ENCODE measurements at regions not wholly inside any gene's neighbourhood (a gene's known extent, or its start where the extent isn't known, plus 50 kb on each side); places are given as distances from the start of the nearest gene placed in this dataset.

DNA sequence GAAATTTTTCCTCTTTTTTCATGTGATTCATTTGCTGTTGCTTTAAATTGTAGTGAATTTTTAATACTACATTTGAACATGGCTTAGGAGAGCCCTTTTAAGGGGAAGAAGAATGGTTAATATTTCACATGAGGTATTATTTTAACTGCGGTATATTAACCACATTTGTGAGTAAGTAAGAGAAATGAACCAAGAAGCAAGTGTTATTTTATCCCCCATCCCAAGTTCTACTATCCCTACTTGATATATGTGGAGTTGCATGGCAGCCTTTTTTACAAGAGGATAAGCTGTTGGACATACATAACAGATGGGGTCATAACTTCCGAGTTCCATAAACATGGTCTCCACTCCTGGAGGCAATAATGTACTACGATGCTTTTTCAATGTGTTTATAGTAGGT is 623.3 kb downstream of the LRFN5 start:
- no peak for DNase-seq

DNA sequence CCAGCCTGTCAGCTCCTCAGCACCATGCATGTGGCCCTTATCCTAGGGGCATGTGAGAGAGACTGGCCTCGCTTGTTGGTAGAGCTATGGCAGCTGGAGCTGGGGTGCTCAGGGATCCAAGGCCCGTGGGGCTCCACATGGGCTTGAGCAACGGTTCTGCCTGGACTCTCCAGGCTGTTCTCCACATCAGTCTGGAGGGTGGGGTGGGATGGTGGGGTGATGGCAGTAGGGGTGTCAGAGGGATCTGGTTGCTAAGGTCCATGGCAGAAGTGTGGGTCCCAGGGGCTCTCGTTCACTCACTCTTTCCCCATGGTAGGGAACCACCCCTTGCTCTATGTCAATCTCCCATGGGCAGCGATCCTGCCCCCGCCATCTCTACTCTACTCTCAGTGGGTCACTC is 622.6 kb downstream of the LRFN5 start:
- DNase-seq = no peak

DNA sequence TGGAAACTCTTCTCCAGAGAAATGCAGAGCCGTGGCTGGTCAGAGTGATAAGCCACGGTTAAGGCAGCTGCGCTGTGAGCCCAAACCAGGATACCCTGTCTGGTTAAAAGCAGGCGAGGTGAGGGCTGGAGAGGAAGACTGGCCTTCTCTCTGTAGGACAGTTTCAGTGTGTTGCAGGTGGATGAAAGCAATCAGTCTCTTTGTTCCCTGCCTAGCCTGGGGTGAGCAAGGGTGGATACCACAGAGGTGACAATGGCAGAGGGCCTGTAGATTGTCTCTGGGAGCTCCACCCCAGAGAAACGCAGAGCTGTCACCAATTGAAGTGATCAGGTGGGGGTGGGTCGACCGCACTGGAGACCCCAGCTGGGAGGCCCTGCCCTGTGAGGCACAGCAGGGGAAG is 621.9 kb downstream of the LRFN5 start:
- DNase-seq = no peak

DNA sequence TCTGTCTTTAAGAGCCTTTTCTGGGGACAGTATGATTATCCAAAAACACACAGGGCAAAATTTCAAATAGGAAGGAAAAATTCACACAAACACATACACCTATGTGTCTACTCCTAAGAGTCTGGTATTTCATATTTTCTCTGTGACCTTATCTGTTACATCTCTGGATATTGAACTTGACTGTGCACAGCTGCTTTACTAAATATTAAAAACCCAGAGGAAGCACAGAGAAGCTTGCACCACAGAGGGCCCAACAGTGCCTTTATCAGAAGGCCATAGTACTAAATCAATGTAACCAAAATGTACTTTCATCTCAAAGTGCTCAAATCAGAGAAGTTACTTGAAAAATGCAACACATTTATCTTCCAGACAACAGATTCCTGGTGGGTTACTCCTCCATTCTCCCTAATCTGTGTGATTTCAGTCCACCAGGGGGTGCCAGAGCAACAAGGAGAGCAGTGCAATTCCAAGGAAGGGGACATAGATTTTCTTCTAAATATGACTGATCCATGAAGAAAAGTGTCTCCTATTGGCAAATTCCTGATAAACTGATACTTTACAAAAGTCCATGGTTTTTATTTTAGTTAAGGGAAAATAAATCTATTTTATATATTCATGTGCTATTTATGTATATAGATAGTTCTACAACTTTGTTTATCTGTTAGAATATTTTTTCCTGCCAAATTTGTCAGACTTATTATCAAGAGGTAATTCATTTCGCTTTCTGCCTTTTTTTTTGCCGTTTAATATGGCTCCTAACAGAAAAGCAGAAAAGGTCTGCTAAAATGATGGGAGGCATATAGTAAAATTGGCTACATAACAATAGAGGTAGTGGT is 617.6 kb downstream of the LRFN5 start:
- no peak for DNase-seq

DNA sequence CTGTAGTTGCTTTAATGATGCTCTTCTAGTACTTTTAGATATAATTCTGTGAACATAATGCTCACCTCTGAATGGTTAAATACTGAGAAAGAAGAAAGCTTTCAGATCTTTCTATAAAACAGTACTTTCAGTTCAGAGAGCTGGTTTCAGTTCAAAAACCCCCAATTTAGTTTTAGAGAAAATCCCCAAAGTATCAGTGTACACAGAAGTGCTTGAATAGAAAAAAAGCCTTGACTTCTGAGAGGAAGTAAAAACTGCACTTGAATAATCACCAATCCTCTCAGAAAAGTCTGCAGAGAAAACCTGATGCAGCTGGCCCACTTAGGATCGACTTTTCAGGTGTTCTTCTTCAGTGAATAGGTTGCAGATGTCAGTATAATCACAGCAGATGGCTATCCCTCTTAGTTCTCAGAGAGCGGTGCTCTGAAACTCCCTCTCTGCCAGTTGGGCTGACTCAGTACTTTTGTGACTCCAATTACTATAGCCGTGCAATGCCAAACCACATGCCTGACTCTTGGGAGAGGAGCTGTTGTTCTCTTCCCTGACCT is 616.3 kb downstream of the LRFN5 start:
- no peak for DNase-seq

DNA sequence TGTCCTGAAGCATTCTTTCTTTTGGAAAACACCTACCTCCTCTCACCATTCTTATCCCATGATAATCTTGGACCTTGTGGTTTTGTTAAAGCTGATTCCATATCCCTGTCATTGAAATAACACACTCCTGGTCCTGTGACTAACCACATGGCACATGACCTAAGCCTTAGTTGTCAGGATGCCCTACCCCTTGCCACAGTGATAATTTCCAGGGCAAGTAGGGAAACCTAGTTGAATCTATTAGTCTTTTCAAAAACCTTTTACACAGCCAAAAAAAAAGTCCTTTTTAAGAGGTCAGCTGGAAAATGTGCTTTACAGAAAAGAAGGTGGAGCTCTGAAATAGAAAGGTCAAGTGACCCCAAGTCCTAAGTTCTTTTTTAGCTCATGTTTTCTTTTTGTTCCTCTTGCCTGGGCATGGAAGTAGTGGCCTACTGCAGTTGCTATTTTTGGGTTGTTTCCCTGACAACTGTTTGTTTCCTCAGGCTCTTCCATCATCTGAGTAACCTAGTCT is 608.4 kb downstream of the LRFN5 start:
- no peak for DNase-seq

DNA sequence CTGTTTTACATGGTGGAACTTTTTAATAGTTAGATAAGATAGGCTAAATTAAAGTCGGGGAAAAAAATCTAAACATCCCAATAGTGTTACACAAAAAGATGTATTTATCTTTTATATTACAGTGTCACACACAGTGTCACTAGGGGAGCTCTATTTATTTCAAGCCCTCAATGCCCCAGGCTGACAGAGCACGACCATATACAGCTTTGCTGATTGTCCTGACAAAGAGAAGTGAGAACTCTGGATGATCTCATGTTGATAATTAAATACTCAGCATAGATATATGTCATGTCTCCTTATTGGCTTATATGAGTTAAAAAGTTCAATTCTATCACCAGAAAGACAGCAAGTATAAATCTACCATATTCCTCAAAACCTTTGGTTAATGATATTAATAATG is 594.3 kb downstream of the LRFN5 start:
- DNase-seq = no peak

DNA sequence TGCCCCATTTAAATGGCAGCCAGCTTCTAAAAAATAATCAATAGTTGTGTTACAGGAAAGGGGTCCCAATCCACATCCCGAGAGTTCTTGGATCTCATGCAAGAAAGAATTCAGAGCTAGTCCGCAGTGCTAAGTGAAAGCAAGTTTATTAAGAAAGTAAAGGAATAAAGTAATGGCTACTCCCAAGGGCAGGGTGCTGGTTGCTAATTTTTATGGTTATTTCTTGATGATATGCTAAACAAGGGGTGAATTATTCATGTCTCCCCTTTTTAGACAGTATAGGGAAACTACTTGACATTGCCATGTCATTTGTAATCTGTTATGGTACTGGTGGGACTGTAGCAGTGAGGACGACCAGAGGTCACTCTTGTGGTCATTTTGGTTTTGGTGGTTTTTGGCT is 591.3 kb downstream of the LRFN5 start:
- DNase-seq = no peak

DNA sequence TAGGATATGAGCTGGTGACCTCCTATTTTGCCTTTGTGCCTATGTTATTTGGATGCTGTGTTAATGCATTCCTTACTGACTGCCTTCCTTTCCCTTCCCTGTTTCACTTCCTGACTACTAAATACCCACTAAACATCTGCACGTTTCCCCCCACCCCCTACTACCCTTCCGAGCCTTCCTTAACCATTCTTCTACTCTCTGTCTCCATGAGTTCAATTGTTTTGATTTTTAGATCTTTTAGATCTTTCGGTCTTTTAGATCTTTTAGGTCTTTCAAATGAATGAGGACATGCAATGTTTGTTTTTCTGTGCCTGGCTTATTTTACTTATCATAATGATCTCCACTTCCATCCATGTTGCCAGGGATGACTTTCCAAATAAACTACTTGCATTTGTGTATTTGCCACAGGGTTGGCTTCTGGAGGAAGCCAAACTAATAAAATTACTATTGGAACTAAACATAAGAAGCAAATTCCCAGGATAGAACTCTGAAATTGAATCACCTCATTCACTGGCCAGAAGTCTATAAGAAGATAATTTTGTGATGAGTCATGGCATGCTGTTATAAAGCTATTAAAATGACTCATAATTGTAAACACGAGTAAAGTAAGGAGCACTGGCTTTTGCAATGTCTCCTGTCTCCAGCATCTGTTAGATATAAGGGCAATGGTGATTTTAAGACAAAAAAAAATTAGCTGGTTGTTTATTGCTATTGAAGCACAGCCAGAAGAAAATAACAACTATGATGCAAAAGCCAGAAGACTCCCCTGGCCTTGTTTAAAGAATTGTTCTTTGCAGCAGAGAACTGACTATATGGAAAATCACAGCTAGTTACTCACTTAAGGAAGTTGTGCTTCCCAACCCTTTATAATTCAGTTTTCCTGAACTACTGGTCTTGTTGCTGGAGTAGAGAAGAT is 586.3 kb downstream of the LRFN5 start:
- no peak for DNase-seq

DNA sequence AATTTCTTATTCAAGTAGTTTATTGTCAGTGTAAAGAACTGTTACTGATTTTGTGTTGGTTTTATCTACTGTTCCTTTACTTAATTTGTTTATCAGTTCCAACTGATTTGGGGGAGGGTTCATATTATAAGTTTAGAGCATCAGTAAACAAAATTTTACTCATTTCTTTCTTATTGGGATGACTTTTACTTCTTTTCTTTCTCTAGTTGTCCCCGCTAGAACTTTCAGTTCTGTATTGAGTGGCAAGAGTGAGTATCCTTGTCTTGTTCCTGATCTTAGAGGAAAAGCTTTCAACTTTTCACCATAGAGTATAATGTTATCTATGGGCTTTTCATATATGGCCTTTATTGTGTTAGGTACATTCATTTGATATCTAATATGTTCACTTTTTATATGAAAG is 584.1 kb downstream of the LRFN5 start:
- no peak for DNase-seq

DNA sequence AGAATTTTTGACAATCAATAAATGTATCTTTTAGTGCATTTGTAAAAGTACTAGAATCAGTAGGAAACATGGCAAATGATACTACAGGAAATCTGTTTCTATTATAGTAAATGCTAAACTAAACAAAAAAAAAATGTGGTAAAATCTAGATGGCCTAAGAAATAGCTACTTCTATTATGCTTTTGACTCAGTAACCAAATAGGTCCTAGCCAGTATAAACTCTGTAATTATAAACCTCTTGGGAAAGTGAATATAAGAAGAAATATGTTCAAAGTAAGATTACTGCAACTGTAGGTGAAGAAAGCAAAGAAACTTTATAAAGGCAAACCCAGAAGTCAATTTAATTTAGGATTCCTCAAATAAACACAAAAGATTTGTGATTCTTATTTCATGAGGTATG is 581.2 kb downstream of the LRFN5 start:
- no peak for DNase-seq

DNA sequence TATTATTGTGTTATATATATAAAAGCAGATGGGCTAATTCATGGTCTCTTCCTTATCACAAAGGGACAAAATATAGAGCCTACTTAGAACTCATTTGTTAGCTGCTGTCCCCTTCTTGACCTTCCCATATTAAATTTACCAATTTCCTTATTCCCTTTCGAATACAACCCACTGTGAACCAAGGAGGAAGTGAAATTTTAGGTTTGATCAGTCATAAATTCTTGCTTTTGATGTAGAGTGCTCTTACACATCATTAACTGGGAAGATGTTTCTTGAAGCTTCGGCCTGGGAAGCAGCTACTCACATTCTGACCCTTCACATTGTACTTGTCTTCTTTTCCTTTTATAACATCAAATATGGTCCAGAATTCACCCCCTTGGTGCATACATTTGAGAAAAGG is 579.0 kb downstream of the LRFN5 start:
- no peak for DNase-seq

DNA sequence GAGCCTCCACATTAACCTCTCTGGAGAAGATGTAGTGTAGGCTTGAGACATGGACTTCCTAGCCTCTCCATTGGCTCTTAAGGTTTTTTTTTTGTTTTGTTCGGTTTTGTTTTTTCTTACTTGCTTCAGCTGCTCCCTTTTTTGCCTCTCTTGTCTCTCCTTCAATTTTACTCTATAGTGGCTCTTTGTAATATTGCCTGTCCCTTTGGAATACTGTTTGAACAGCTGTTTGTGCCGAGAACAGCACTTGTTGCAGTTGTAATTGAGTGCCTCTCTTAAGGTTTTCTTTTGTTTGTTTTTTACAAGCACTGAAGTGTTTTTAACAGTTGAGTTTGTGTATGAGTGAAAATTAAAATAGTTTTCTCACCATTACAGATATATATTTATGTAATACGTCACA is 567.7 kb downstream of the LRFN5 start:
- DNase-seq = no peak

DNA sequence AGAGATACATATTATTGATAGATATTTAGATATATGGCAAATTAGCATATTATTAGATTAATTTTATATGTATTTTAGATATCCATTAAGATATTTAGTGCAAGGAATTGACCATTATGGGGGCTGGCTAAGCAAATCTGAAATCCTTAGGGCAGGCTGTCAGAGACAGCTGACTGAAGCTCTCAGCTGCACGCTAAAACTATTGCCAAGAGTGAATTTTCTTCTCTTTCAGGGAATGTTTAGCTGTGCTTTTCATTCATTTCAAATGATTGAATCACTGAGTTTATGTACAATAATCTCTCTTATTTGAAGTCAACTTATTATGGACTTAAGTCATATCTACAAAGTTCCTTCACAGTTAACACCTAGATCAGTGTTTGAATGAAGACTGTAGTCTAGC is 566.5 kb downstream of the LRFN5 start:
- DNase-seq = no peak

DNA sequence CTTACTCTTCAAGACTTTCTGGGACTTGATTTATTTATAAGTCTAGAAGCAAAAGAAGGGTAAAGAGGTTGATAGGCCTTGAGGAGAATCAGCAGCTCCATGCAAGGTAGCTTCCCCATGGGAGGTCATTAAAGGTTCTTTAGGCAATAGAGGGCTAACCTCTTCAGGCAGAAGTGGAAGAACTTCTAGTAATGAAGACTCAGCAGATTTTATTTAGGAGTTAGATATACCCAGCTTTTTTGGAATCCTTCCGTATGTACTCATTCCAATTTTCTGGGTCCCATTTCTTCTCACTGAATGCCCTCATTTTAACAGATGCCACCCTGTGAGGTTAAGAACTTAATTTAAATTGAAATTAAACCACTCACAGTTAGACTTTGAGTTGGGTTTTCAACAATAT is 565.6 kb downstream of the LRFN5 start:
- DNase-seq = no peak

DNA sequence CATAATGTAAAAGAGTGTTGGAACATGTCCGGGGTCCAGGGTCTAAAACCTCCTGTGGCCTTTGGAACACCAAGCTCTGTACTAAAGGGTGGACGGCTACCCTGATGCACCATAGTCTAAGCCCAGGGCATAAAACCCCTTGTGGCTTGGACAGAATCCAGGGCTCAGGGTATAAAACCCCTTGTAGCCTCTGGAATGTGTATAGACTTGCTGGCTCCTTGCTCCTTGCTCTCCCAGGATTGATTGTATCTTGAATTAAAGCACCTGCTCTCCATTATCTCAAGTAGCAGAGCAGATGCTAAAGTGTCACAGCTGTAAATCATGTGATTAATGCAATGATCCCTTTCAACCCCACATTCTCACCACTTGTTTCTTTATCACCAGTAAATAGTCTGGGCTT is 556.5 kb downstream of the LRFN5 start:
- no peak for DNase-seq

DNA sequence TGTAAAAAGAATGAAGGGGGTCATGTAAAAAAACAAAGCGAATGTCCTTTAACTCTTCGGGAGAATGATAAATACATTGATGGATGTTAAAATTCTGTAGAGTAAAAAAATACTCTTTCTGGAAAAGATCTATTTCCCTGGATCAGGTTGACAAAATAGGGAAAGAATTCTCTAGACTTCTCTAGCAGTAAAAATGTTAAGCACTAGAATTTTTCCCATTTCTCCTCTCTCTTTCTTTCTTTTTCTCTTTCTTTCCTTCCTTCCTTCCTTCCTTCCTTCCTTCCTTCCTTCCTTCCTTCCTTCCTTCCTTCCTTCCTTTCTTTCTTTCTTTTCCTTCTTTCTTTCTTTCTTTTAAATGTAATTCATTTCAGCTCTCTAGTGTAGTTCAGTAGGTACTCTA is 552.5 kb downstream of the LRFN5 start:
- no peak for DNase-seq

DNA sequence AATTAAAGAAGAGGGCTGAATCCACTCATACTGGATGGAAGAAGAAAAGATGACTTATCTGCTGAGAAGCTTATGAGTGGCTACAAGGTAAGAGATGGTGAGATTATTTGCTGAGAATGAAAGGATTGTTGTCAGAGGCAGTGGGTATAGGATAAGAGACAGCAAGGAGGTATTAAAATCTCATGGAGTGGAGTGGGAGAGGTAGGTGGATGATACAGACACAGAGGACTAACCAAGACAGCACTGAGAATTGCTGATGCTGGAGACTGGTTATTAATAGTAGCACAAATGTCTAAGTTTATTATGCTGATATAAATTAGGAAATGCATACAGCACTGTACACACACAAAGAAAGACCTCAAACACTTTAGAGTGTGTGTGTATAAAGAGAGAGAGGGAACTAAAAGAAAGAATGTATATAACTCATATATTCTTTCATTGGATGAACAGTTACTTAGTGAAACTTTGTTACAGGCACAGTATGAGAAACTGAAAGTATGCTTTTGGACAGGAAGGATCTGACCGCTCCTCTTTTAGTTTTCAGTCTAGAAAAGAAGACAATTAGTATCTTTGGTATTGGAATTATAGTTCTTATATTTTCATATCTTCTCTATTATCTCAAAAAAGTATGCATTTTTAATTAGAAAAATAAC is 543.1 kb downstream of the LRFN5 start:
- no peak for DNase-seq

DNA sequence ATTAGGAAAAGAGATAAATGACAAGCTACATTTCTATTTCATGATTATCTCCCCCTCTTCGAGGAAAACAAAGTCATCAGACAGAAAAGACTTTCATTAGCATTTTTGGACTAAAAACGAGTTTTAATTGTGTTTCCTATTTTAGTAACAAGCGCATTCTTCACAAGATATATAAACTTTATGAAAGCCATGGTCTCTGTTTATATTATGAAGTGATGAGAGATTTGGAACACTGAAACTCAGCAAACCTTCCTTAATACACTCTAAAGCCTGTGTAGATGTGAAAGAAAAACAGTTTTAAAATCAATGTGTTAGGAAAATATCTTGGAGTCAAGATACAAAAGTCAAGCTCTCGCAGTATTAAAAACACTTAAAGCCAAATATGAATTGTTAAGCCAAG is 539.1 kb downstream of the LRFN5 start:
- DNase-seq = no peak

DNA sequence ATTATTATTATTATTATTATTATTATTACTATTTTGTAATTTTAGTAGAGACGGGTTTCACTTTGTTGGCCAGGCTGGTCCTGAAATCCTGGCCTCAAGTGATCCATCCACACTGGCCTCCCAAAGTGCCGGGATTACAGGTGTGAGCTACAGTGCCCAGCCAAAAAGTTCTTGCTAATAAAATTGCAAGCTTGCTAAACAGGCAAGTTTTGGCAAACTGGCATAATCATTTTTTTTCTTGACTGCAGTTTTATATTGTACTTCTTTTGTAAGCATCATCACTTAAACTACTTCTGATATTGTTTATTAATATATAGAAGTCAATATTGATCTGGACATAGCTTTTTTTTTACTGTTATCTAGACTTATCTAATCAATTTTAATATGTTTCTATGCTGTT is 536.4 kb downstream of the LRFN5 start:
- DNase-seq = no peak

DNA sequence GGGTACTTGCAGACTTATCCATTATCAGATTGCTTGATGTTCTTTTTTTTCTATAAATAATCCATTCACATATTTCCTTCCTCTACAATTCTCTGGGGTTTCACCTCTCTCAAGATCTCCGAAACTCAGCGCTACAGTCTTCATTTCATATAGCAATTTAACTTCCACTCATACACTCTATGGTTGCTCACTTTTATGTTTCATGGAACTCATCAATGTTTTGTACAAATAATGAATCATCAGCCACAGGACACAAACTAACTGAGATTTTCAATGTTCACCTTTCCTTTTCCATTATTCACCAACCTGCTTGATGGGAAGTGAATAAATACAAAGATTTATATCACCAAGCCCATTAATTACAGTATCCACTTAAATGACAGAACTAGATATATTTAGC is 534.7 kb downstream of the LRFN5 start:
- DNase-seq = no peak

DNA sequence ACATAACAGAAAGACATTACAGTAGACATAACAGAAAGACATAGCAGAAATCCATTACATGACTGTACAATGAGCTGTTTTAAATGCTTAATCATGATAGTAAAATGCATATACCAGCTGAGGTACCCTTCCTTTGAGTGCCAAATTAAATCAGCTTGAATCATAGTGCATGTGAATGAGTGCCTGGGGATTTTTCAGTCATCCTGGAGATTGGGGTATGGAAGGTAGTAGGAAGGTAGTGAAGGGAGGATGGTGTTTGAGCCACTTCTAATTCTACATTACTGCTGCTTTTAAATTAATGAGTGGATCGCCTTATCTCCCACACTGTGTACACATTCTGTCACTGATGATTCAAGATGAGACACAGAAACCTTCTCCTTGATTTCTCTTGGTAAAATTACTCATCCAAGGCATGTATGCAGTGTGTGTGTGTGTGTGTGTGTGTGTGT is 534.2 kb downstream of the LRFN5 start:
- DNase-seq = no peak

DNA sequence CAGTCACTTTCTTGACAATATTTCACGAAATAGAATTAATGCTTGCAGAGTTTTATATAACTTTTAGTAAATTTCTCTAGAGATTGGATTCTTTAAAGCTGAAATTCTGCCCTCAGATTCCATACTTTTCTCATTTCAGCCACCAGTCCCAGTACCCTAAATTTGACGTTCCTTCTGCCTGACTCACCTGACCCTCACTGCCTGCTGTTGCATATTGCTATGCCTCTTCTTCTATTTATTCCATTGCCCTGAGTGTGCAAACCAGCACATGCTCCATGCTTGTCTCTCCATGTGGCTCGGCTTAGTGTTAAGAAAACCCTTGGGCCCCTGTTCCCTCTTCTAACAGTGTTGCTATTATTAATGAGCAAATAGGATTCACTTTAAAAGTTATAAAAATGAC is 533.3 kb downstream of the LRFN5 start:
- no peak for DNase-seq

All from GF-D8 (cell line).